HG03159 (cell line): ENCODE measurements at regions not wholly inside any gene's neighbourhood (a gene's known extent, or its start where the extent isn't known, plus 50 kb on each side); places are given as distances from the start of the nearest gene placed in this dataset.
"Not testable (repeated sequence)": the region's sequence is repeated elsewhere in the genome, so short reads cannot be mapped to it uniquely, and the experiment has no call there.

Experiments
- ATAC-seq: cut with Tn5 transposase; IDR thresholded peaks from one replicate; pipeline ENCODE4 v1.9.1; 2021; ENCODE audit warnings: mild to moderate bottlenecking, moderate library complexity; ENCODE audit not compliant: unreplicated experiment

GRCh38 chrX:138874271-138874935 lies 162.9 kb upstream of the FGF13 start:
- no peak for ATAC-seq

- not testable (repeated sequence) for ATAC-seq
These were observed 162.1 kb upstream of the FGF13 start for GRCh38 chrX:138873640-138874039.

- ATAC-seq, result no peak
These were observed 161.0 kb upstream of the FGF13 start for GRCh38 chrX:138872537-138872936.

- no peak for ATAC-seq
These were observed 160.2 kb upstream of the FGF13 start for GRCh38 chrX:138871739-138872138.

GRCh38 chrX:138866643-138867042 lies 155.1 kb upstream of the FGF13 start:
- no peak for ATAC-seq

GRCh38 chrX:138865093-138865649 lies 153.7 kb upstream of the FGF13 start:
- ATAC-seq, result no peak

- ATAC-seq, result no peak
These were observed 147.9 kb upstream of the FGF13 start for GRCh38 chrX:138859421-138859820.

GRCh38 chrX:138858951-138859350 lies 147.4 kb upstream of the FGF13 start:
- no peak for ATAC-seq

GRCh38 chrX:138858438-138858837 lies 146.9 kb upstream of the FGF13 start:
- no peak for ATAC-seq

GRCh38 chrX:138856881-138857604 lies 145.5 kb upstream of the FGF13 start:
- ATAC-seq, result no peak

GRCh38 chrX:138853936-138854335 lies 142.4 kb upstream of the FGF13 start:
- ATAC-seq, result no peak

- ATAC-seq, result no peak
These were observed 138.0 kb upstream of the FGF13 start for GRCh38 chrX:138849521-138849920.

GRCh38 chrX:138847930-138848329 lies 136.4 kb upstream of the FGF13 start:
- no peak for ATAC-seq

- no peak for ATAC-seq
These were observed 134.3 kb upstream of the FGF13 start for GRCh38 chrX:138845786-138846185.

GRCh38 chrX:138807400-138807799 lies 95.9 kb upstream of the FGF13 start:
- not testable (repeated sequence) for ATAC-seq

- no peak for ATAC-seq
These were observed 82.7 kb upstream of the FGF13 start for GRCh38 chrX:138794246-138794645.

GRCh38 chrX:138791551-138791950 lies 80.0 kb upstream of the FGF13 start:
- no peak for ATAC-seq

- ATAC-seq, result no peak
These were observed 77.3 kb upstream of the FGF13 start for GRCh38 chrX:138788771-138789170.

- not testable (repeated sequence) for ATAC-seq
These were observed 67.0 kb upstream of the FGF13 start for GRCh38 chrX:138778576-138778909.

GRCh38 chrX:138777908-138778575 lies 66.5 kb upstream of the FGF13 start:
- ATAC-seq, result not testable (repeated sequence)

- ATAC-seq, result no peak
These were observed 65.7 kb upstream of the FGF13 start for GRCh38 chrX:138777230-138777629.

- ATAC-seq, result peak; percentile 70
These were observed 64.0 kb upstream of the FGF13 start for GRCh38 chrX:138775517-138775916.
